Endothelial cell of umbilical vein (primary cell): ENCODE measurements at regions not wholly inside any gene's neighbourhood (a gene's known extent, or its start where the extent isn't known, plus 50 kb on each side); places are given as distances from the start of the nearest gene placed in this dataset.

Source experiments
- BruUV-seq: library from RNA; stranded (reverse); fragments of 400-500 nt; replicated peaks from 2 replicates; lab custom pipeline; 2021; lab: Mats Ljungman, UMichigan
- CTCF ChIA-PET: fragments of 300-600, 350-600 bp; sonication (Branson Sonifier 250); formaldehyde crosslinking; loops from one replicate; lab custom pipeline; 2021; ENCODE audit warnings: antibody characterized with exemption, inconsistent platforms; lab: Charles Lee
- POLR2A ChIA-PET: fragments of 300-600, 350-600 bp; sonication (Branson Sonifier 250); formaldehyde crosslinking; loops from one replicate; lab custom pipeline; 2021; ENCODE audit warnings: antibody characterized with exemption, inconsistent platforms; lab: Charles Lee
- DNase-seq: peaks from one replicate; pipeline ENCODE4 v3.0.0-alpha.2; 2011; ENCODE audit warnings: low read depth, low spot score
- FAIRE-seq: peaks from 2 replicates; lab custom pipeline; 2011; peaks lifted over from hg19 to GRCh38; lab: Jason Lieb, UNC
- H2AFZ ChIP-seq: 2 replicates; pipeline ENCODE4 v1.6.0; 2012; ENCODE audit warnings: low read depth, low read length, control low read depth, inconsistent platforms
- H3K27ac ChIP-seq: 2 replicates; pipeline ENCODE4 v1.5.1; 2011; ENCODE audit warnings: low read depth, mild to moderate bottlenecking, control low read depth, low read length, moderate library complexity; ENCODE audit not compliant: insufficient read depth
- H3K27me3 ChIP-seq, 2 experiments: 2 replicates each; pipeline versions ENCODE4 v1.6.0 to v1.6.1; 2011; ENCODE audit warnings: low read length in 2 of 2, mixed read lengths in 1 of 2; ENCODE audit not compliant: control insufficient read depth in 2 of 2, insufficient read depth in 2 of 2
- H3K36me3 ChIP-seq, 2 experiments: 2 replicates in 1 of 2; 3 replicates in 1 of 2; pipeline ENCODE4 v1.5.1; 2011; ENCODE audit warnings: low read length in 2 of 2, mild to moderate bottlenecking in 1 of 2, moderate library complexity in 1 of 2; ENCODE audit not compliant: control insufficient read depth in 2 of 2, insufficient read depth in 2 of 2; ENCODE audit errors: extremely low read depth in 1 of 2
- H3K4me1 ChIP-seq: 3 replicates; pipeline ENCODE4 v1.5.1; 2011; ENCODE audit warnings: mild to moderate bottlenecking, low read length; ENCODE audit not compliant: control insufficient read depth, insufficient read depth; ENCODE audit errors: extremely low read depth
- H3K4me2 ChIP-seq: 2 replicates; pipeline ENCODE4 v1.6.1; 2011; ENCODE audit warnings: low read length, control low read depth, mixed read lengths; ENCODE audit not compliant: insufficient read depth
- H3K4me3 ChIP-seq, 3 experiments: fragments of 200-600 bp in 1 of 3; sonication (generic), shearing (Covaris generic) in 1 of 3; replicated peaks in 1 of 3; 2 replicates each; pipeline ENCODE4 v1.5.1; 2011 to 2016; ENCODE audit warnings: control low read depth in 3 of 3, low read length in 3 of 3, mild to moderate bottlenecking in 2 of 3, inconsistent platforms in 1 of 3, low read depth in 1 of 3, moderate library complexity in 1 of 3; ENCODE audit not compliant: insufficient read depth in 1 of 3
- H3K79me2 ChIP-seq: 2 replicates; pipeline ENCODE4 v1.6.0; 2012; ENCODE audit warnings: low read length, inconsistent platforms; ENCODE audit not compliant: control insufficient read depth, insufficient read depth
- H3K9ac ChIP-seq: replicated peaks from 2 replicates; pipeline ENCODE3; 2011; ENCODE audit warnings: low read length, control low read depth; ENCODE audit not compliant: insufficient read depth; ENCODE audit errors: extremely low read depth
- H3K9me1 ChIP-seq: replicated peaks from 3 replicates; pipeline ENCODE4 v1.6.0; 2011; ENCODE audit warnings: mild to moderate bottlenecking, low read length; ENCODE audit not compliant: control insufficient read depth, insufficient read depth; ENCODE audit errors: extremely low read depth
- H3K9me3 ChIP-seq: replicated peaks from 2 replicates; pipeline ENCODE4 v1.5.1; 2012; ENCODE audit warnings: low read length, inconsistent platforms; ENCODE audit not compliant: control insufficient read depth, insufficient read depth
- H4K20me1 ChIP-seq: replicated peaks from 2 replicates; pipeline ENCODE3; 2011; ENCODE audit warnings: mild to moderate bottlenecking, low read length; ENCODE audit not compliant: control insufficient read depth, insufficient read depth; ENCODE audit errors: extremely low read depth
- FOS ChIP-seq: IDR thresholded peaks from 2 replicates; pipeline ENCODE4 v1.6.1; 2011; ENCODE audit warnings: mild to moderate bottlenecking, low read length, moderate library complexity, borderline replicate concordance; ENCODE audit not compliant: insufficient read depth
- GATA2 ChIP-seq: IDR thresholded peaks from 2 replicates; pipeline ENCODE4 v1.7.0; 2011; ENCODE audit warnings: low read depth, mild to moderate bottlenecking, moderate library complexity, mixed read lengths, low read length; ENCODE audit not compliant: insufficient read length, insufficient read depth
- JUN ChIP-seq: IDR thresholded peaks from 2 replicates; pipeline ENCODE4 v1.6.1; 2011; ENCODE audit warnings: borderline replicate concordance, low read depth; ENCODE audit not compliant: insufficient read length, insufficient read depth
- MYC ChIP-seq: IDR thresholded peaks from one replicate; pipeline ENCODE4 v1.6.1; 2011; ENCODE audit warnings: mild to moderate bottlenecking, low read depth, low read length
- POLR2A ChIP-seq: IDR thresholded peaks from 2 replicates; pipeline ENCODE4 v1.6.1; 2012; ENCODE audit warnings: low read depth, mild to moderate bottlenecking, control low read depth, low read length
- POLR2AphosphoS5 ChIP-seq: IDR thresholded peaks from 2 replicates; pipeline ENCODE4 v1.6.1; 2012; ENCODE audit warnings: low read depth, mild to moderate bottlenecking, control low read depth, low read length, moderate library complexity; ENCODE audit not compliant: insufficient read depth
- dilution Hi-C: fragments of 300-500 bp; cut with MboI; formaldehyde crosslinking; loops from one replicate; pipeline ENCODE4 v1.15.0; 2019; ENCODE audit warnings: low sequenced_read_pairs; ENCODE audit not compliant: extremely low pct_ligation_motif_present
- intact Hi-C: fragments of 100-400 bp; cut with micrococcal nuclease; formaldehyde crosslinking; loops from one replicate; pipeline ENCODE4 v1.10.0; 2022
- TF ChIP-seq, protein P1 (sequence below), 2 donors: IDR thresholded peaks; 1 replicate in 1 of 2; 2 replicates in 1 of 2; pipeline ENCODE4 v1.5.1; 2011; ENCODE audit warnings: low read length in 2 of 2, mild to moderate bottlenecking in 2 of 2, moderate library complexity in 2 of 2, control low read depth in 1 of 2, inconsistent platforms in 1 of 2, low read depth in 1 of 2; ENCODE audit not compliant: insufficient read depth in 1 of 2; ENCODE audit errors: extremely low read depth in 1 of 2
- TF ChIP-seq, protein P2 (sequence below): IDR thresholded peaks from 2 replicates; pipeline ENCODE4 v1.6.1; 2011; ENCODE audit not compliant: insufficient read depth, insufficient read length

DNA sequence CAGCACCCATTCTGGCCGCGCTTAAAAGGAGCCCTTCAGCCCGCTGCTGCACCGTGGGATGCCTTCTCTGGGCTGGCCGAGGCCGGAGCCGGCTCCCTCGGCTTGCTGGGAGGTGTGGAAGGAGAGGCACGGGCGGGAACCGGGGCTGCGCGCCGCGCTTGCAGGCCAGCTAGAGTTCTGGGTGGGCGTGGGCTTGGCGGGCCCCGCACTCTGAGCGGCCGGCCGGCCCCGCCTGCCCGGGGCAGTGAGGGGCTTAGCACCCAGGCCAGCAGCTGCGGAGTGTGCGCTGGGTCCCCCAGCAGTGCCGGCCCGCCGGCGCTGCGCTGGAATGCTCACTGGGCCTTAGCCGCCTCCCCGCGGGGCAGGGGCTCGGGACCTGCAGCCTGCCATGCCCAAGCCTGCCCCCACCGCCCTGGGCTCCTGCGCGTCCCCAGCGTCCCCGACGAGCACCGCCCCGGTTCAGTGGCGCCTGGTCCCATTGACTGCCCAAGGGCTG lies 111.3 kb downstream of the PCDH18 start:
- dilution Hi-C loops (no loop called here), intact Hi-C loops (no loop called here)
- Histone ChIP-seq H3K9me3 (no peaks in the 10 kb centered on the region), H3K9me1 (no peaks in the 10 kb centered on the region), H4K20me1 (no peaks in the 10 kb centered on the region), H3K4me2 (no peak overlapping the region), H3K79me2 (no peaks in the 10 kb centered on the region), H2AFZ (no peak overlapping the region), H3K27me3 (no peaks in the 10 kb centered on the region), H3K4me3 (no peak overlapping the region), H3K9ac (no peak overlapping the region), H3K4me1 (no peaks in the 10 kb centered on the region), H3K36me3 (no peaks in the 10 kb centered on the region), H3K27ac (no peak overlapping the region)
- FAIRE-seq (no peak), DNase-seq (no peak)
- no TSS peak for BruUV-seq
- ChIA-PET POLR2A (no interaction called here), CTCF (no interaction called here)
- TF ChIP-seq, protein P1, sequence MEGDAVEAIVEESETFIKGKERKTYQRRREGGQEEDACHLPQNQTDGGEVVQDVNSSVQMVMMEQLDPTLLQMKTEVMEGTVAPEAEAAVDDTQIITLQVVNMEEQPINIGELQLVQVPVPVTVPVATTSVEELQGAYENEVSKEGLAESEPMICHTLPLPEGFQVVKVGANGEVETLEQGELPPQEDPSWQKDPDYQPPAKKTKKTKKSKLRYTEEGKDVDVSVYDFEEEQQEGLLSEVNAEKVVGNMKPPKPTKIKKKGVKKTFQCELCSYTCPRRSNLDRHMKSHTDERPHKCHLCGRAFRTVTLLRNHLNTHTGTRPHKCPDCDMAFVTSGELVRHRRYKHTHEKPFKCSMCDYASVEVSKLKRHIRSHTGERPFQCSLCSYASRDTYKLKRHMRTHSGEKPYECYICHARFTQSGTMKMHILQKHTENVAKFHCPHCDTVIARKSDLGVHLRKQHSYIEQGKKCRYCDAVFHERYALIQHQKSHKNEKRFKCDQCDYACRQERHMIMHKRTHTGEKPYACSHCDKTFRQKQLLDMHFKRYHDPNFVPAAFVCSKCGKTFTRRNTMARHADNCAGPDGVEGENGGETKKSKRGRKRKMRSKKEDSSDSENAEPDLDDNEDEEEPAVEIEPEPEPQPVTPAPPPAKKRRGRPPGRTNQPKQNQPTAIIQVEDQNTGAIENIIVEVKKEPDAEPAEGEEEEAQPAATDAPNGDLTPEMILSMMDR (IDR thresholded peaks at IDR 0.05; ENCODE audit: extremely low read depth in 1 of 2, insufficient read depth in 1 of 2, low read depth in 1 of 2, low read length in 2 of 2) = no peak
- TF ChIP-seq GATA2 (no peak), POLR2A (no peak), JUN (no peak), MYC (no peak), POLR2AphosphoS5 (no peak), FOS (no peak)
- TF ChIP-seq, protein P2, sequence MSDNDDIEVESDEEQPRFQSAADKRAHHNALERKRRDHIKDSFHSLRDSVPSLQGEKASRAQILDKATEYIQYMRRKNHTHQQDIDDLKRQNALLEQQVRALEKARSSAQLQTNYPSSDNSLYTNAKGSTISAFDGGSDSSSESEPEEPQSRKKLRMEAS = no peak
